RPMI8226 (cell line): ENCODE measurements at regions not wholly inside any gene's neighbourhood (a gene's known extent, or its start where the extent isn't known, plus 50 kb on each side); places are given as distances from the start of the nearest gene placed in this dataset.
"Not testable (repeated sequence)": the region's sequence is repeated elsewhere in the genome, so short reads cannot be mapped to it uniquely, and the experiment has no call there.

Source experiments
- DNase-seq: peaks from one replicate; pipeline ENCODE4 v3.0.0-alpha.2; 2015

DNA sequence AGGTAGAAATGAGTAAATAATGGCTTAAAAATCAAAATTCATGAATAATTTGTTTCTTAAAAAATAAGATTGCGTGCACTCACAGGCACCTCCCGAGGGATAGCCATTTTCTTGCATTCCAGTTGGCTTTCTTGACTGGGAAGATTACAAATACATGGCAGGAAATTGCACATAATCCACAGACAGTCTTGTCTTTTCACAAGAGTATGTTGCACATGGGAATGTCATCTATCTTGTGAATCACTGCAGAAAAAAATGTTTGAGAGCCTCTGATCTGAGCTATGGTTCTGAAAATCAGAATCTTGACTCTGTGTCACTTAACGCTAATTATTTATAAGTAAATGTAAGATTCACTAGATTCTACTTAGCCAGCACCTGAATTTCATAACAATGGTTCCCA, 74.1 kb upstream of the PRKG1 start:
- DNase-seq, result no peak

- no peak for DNase-seq
These were observed 73.3 kb upstream of the PRKG1 start for GRCh38 chr10:51000976-51001375.

DNA sequence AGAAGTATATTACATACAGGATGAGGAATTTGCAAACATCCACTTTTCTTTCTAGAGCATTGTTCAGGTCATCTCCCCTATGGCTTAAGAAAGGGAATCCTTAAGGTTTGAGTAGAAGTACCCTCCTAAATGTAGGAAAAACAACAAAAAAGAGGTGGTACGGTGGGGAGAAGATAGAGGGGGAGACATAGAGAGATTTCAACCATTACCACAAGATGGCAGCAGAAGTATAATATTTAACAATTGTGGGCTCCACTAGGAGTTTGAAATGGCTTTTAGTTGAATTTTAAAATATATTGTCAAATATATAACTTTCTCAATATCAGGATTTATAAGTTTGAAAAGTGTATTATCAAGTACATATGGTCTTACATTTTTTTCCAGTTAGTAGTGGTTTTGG, 72.7 kb upstream of the PRKG1 start:
- peak; percentile 7 for DNase-seq

GRCh38 chr10:51002469-51002868, 71.8 kb upstream of the PRKG1 start:
- DNase-seq, result no peak

DNA sequence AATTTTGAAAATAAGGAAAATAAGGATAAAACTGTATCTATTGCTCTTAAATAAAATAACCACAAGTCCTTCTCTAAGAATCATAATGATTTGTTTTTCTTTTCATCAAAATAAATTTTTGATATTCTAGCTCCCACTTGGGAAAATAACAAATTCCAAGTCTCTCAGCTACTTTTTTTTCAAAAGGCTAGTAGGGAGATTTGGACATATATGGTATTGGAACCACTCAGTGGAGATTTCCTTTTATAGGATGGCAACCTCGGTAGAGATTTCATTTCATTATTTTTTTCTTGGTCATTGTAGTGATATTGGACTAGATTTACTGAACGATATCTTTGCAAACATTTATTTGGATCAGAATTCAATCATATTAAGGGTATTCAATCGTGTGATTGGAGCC, 69.5 kb upstream of the PRKG1 start:
- no peak for DNase-seq

DNA sequence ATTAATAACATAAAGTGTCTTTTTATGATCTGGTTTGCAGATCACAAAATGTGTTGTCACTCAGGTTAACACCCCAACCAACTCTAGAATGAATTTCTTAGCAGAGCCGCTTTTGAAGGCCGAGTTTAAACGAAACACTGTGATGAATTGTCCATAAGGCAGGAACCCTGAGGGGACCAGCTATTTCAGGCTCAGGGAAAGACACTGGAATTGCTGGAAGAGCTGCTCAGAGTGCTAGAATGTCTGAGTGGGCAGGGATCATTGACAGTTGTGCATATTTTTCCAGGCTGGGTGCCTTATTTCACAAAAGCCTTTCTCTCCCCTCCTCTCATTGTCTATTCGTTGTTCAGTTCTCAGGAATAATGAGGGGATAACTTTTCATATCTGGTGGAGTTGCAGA, 68.7 kb upstream of the PRKG1 start:
- DNase-seq, result no peak

DNA sequence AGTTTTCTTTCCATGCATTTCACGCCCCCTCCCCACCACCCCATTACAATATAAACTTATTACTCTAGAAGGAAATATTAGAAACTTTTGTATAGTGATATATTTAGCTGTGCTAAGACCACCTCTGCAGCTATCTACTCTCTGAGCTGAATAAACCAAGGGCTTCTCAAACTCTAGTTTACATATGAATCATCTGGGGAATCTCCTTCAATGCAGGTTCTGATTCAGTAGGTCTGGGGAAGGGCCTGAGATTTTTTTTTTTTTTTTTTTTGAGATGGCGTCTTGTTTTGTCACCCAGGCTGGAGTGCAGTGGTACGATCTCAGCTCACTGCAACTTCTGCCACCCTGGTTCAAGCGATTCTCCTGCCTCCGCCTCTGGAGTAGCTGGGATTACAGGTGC, 67.6 kb upstream of the PRKG1 start:
- no peak for DNase-seq

DNA sequence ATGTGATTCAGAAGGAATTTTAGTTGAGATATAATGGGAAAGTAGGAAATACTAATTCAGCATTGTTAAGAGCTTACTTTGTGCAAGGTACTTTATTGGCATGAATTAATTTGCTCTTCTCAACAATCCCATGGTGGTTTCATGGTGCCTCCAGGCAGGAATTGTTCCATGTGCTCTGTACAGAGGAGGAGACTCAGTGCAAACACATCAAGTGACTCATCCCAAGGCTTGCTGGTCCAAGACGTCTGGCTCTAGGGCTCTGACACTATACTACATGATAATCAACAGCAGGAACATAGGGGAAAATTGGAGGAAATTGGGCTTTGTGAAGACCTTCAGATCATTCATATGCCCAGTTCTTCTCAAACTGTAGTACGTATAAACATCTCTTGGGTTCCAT, 66.5 kb upstream of the PRKG1 start:
- no peak for DNase-seq

DNA sequence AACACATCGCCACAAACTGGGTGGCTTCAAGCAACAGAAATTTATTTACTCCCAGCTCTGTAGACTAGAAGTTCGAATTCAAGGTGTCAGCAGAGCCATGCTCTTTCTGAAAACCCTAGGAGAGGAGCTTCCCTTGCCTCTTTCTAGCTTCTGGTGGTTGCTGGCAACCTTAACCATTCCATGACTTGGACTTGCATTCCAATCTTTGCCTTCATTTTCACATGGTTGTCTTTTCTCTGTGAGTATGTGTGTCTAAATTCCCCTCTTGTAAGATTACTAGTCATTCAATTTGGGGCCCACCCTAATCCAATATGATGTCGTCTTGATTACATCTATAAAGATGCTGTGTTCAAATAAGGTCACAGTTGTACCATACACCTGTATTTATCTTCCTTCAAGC, 65.9 kb upstream of the PRKG1 start:
- DNase-seq, result no peak

GRCh38 chr10:51010977-51011376, 63.3 kb upstream of the PRKG1 start:
- peak; percentile 21 for DNase-seq

DNA sequence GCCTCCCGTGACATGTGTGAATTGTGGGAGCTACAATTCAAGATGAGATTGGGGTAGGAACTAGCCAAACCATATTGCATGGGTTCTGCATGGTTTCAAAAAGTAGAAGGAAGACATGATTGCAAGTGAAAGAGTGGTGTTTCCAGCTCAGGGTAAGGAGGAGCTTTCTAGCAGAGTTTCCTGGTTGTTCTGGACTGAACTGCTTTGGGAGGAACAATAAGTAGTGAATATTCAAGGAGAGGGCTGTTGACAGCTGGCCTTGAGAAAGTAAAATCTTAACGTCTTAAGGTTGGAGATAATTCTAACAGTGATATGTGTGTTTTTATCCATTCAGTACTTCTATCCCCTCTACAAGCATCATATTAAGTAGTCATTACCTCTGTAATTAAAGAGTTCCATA, 62.2 kb upstream of the PRKG1 start:
- DNase-seq, result no peak

- DNase-seq, result no peak
These were observed 59.5 kb upstream of the PRKG1 start for GRCh38 chr10:51014680-51015389.

DNA sequence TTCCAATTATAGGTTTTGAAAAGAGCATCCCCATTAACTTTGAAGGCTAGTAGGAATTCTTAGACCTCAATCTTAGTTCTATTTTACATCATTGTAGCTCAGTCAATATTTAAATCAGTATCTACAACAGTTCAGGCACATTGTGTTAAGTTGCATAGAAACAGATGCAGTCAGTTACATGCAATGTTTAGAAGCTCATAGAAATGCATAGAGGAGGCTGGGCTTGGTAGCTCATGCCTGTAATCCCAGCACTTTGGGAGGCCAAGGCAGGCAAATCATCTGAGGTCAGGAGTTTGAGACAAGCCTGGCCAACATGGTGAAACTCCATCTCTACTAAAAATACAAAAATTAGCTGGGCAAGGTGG, 58.9 kb upstream of the PRKG1 start:
- DNase-seq, result not testable (repeated sequence)

GRCh38 chr10:51020200-51020599, 54.1 kb upstream of the PRKG1 start:
- DNase-seq, result no peak

- no peak for DNase-seq
These were observed 51.2 kb upstream of the PRKG1 start for GRCh38 chr10:51022933-51023585.

- no peak for DNase-seq
These were observed 50.7 kb upstream of the PRKG1 start for GRCh38 chr10:51023636-51024035.
